ENCODE measurements at regions not wholly inside any gene's neighbourhood (a gene's known extent, or its start where the extent isn't known, plus 50 kb on each side); places are given as distances from the start of the nearest gene placed in this dataset.

DNA sequence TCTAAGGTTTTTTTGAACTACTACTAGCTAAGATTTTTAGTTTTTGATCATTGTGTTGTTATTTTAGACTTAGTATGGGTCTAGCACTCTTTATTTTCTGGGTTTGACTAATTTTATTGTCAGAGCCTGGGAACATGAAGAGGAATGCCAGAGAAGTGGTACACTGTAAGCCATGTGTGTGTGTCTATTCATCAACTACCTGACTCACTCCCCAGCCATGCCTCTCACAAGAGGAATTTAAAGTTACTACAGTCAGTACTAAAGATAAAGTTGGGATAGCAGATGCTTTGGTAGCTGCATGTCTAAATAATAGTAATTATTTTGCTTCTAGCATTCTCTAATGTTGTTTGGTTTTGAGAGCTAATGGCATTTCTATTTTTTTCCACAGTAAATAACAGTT lies 264.8 kb downstream of the CSNK1G3 start:
- POLR2A ChIA-PET (ENCODE audit: partially characterized antibody): no interaction called here
- Histone ChIP-seq H2BK5ac (ENCODE audit: low read depth, low read length) (no peak overlapping the region), H3K27ac (ENCODE audit: low read depth, low read length) (no peak overlapping the region), H3K79me2 (ENCODE audit: control insufficient read depth in 1 of 2, insufficient read depth in 2 of 2, low read length in 2 of 2) (no peaks in the 10 kb centered on the region), H2BK120ac (replicated peaks; ENCODE audit: low read depth, low read length) (no peak overlapping the region), H3K4me2 (ENCODE audit: insufficient read depth in 1 of 2, low read depth in 2 of 2, low read length in 2 of 2) (no peak overlapping the region), H3K27me3 (replicated peaks in 1 of 4; ENCODE audit: control insufficient read depth in 3 of 4, extremely low read depth in 1 of 4, insufficient read depth in 3 of 4, low read length in 3 of 4) (no peaks in the 10 kb centered on the region), H2AFZ (ENCODE audit: low read length) (no peak overlapping the region), H3K79me1 (ENCODE audit: low read depth, low read length) (no peaks in the 10 kb centered on the region), H4K5ac (ENCODE audit: insufficient read length, low read depth, low read length) (no peak overlapping the region), H3K23ac (ENCODE audit: insufficient read length) (no peak overlapping the region), H2BK12ac (ENCODE audit: low read depth, low read length) (no peak overlapping the region), H3K23me2 (ENCODE audit: low read depth, low read length) (no peaks in the 10 kb centered on the region; the same call in 1 of the 2 replicates), H3K4me1 (replicated peaks in 1 of 4; ENCODE audit: control insufficient read depth in 3 of 4, insufficient read depth in 4 of 4, low read length in 3 of 4) (no peaks in the 10 kb centered on the region), H4K8ac (ENCODE audit: extremely low read depth, insufficient read depth, low read length) (no peak overlapping the region), H3K14ac (ENCODE audit: insufficient read length) (no peak overlapping the region), H2AK5ac (ENCODE audit: low read depth, low read length) (no peak overlapping the region), H3K4ac (replicated peaks; ENCODE audit: insufficient read length, low read depth, low read length) (no peak overlapping the region), H4K20me1 (replicated peaks in 1 of 2; ENCODE audit: control insufficient read depth in 1 of 2, insufficient read depth in 2 of 2, low read length in 2 of 2) (no peaks in the 10 kb centered on the region), H3K18ac (ENCODE audit: extremely low read depth, low read length) (no peak overlapping the region), H3K36me3 (ENCODE audit: control insufficient read depth in 2 of 4, insufficient read depth in 4 of 4, low read length in 3 of 4) (no peaks in the 10 kb centered on the region), H3K9me3 (ENCODE audit: insufficient read depth in 2 of 2, low read depth in 1 of 2, low read length in 1 of 2) (peaks cover 9 to 12% of the 10 kb centered on the region in 2 experiments; a peak in 2 of 4 replicates), H2BK15ac (ENCODE audit: low read length) (no peak overlapping the region), H3K4me3 (ENCODE audit: extremely low read depth in 1 of 4, insufficient read depth in 2 of 4, low read depth in 3 of 4, low read length in 4 of 4) (no peak overlapping the region), H3K56ac (replicated peaks; ENCODE audit: insufficient read length, low read depth, low read length) (no peak overlapping the region), H2BK20ac (ENCODE audit: low read length) (no peak overlapping the region), H3K9ac (replicated peaks in 1 of 4; ENCODE audit: extremely low read depth in 1 of 4, low read depth in 3 of 4, low read length in 3 of 4) (no peak overlapping the region), H4K91ac (replicated peaks; ENCODE audit: insufficient read length, low read length) (no peak overlapping the region)
- no peak for FAIRE-seq
- CTCF ChIA-PET (ENCODE audit: partially characterized antibody): no interaction called here
- DNase-seq (ENCODE audit: low read depth in 1 of 2, low spot score in 2 of 2): no peak
- TF ChIP-seq, protein P1, sequence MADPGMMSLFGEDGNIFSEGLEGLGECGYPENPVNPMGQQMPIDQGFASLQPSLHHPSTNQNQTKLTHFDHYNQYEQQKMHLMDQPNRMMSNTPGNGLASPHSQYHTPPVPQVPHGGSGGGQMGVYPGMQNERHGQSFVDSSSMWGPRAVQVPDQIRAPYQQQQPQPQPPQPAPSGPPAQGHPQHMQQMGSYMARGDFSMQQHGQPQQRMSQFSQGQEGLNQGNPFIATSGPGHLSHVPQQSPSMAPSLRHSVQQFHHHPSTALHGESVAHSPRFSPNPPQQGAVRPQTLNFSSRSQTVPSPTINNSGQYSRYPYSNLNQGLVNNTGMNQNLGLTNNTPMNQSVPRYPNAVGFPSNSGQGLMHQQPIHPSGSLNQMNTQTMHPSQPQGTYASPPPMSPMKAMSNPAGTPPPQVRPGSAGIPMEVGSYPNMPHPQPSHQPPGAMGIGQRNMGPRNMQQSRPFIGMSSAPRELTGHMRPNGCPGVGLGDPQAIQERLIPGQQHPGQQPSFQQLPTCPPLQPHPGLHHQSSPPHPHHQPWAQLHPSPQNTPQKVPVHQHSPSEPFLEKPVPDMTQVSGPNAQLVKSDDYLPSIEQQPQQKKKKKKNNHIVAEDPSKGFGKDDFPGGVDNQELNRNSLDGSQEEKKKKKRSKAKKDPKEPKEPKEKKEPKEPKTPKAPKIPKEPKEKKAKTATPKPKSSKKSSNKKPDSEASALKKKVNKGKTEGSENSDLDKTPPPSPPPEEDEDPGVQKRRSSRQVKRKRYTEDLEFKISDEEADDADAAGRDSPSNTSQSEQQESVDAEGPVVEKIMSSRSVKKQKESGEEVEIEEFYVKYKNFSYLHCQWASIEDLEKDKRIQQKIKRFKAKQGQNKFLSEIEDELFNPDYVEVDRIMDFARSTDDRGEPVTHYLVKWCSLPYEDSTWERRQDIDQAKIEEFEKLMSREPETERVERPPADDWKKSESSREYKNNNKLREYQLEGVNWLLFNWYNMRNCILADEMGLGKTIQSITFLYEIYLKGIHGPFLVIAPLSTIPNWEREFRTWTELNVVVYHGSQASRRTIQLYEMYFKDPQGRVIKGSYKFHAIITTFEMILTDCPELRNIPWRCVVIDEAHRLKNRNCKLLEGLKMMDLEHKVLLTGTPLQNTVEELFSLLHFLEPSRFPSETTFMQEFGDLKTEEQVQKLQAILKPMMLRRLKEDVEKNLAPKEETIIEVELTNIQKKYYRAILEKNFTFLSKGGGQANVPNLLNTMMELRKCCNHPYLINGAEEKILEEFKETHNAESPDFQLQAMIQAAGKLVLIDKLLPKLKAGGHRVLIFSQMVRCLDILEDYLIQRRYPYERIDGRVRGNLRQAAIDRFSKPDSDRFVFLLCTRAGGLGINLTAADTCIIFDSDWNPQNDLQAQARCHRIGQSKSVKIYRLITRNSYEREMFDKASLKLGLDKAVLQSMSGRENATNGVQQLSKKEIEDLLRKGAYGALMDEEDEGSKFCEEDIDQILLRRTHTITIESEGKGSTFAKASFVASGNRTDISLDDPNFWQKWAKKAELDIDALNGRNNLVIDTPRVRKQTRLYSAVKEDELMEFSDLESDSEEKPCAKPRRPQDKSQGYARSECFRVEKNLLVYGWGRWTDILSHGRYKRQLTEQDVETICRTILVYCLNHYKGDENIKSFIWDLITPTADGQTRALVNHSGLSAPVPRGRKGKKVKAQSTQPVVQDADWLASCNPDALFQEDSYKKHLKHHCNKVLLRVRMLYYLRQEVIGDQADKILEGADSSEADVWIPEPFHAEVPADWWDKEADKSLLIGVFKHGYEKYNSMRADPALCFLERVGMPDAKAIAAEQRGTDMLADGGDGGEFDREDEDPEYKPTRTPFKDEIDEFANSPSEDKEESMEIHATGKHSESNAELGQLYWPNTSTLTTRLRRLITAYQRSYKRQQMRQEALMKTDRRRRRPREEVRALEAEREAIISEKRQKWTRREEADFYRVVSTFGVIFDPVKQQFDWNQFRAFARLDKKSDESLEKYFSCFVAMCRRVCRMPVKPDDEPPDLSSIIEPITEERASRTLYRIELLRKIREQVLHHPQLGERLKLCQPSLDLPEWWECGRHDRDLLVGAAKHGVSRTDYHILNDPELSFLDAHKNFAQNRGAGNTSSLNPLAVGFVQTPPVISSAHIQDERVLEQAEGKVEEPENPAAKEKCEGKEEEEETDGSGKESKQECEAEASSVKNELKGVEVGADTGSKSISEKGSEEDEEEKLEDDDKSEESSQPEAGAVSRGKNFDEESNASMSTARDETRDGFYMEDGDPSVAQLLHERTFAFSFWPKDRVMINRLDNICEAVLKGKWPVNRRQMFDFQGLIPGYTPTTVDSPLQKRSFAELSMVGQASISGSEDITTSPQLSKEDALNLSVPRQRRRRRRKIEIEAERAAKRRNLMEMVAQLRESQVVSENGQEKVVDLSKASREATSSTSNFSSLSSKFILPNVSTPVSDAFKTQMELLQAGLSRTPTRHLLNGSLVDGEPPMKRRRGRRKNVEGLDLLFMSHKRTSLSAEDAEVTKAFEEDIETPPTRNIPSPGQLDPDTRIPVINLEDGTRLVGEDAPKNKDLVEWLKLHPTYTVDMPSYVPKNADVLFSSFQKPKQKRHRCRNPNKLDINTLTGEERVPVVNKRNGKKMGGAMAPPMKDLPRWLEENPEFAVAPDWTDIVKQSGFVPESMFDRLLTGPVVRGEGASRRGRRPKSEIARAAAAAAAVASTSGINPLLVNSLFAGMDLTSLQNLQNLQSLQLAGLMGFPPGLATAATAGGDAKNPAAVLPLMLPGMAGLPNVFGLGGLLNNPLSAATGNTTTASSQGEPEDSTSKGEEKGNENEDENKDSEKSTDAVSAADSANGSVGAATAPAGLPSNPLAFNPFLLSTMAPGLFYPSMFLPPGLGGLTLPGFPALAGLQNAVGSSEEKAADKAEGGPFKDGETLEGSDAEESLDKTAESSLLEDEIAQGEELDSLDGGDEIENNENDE (IDR thresholded peaks at IDR 0.05; ENCODE audit: insufficient replicate concordance, low read length): no peak
- no peak for TF ChIP-seq GABPA (IDR thresholded peaks at IDR 0.05; ENCODE audit: borderline replicate concordance, insufficient read depth, low read length)

Measured in H1 (cell line).